ENCODE measurements at regions not wholly inside any gene's neighbourhood (a gene's known extent, or its start where the extent isn't known, plus 50 kb on each side); places are given as distances from the start of the nearest gene placed in this dataset.

DNA sequence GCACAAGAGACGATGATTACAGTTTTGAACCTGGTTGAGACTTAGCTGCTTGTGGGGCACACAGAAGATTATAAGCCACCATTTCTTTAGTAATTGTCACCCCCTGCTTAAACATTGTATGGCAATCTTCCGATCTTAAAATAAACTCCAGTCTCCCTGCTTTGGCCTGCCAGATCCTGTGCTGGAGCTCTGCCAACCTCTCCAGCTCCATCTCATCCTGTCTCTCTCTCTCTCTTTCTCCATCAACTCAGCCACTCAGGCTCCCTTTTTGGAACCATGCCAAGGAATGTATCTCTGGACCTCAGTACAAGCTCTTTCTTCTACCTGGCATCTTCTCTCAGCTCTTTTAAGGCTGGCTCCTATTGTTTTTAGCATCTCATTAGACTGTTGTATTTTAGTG is 1053.2 kb downstream of the REEP3 start:
- TF ChIP-seq, protein P1, sequence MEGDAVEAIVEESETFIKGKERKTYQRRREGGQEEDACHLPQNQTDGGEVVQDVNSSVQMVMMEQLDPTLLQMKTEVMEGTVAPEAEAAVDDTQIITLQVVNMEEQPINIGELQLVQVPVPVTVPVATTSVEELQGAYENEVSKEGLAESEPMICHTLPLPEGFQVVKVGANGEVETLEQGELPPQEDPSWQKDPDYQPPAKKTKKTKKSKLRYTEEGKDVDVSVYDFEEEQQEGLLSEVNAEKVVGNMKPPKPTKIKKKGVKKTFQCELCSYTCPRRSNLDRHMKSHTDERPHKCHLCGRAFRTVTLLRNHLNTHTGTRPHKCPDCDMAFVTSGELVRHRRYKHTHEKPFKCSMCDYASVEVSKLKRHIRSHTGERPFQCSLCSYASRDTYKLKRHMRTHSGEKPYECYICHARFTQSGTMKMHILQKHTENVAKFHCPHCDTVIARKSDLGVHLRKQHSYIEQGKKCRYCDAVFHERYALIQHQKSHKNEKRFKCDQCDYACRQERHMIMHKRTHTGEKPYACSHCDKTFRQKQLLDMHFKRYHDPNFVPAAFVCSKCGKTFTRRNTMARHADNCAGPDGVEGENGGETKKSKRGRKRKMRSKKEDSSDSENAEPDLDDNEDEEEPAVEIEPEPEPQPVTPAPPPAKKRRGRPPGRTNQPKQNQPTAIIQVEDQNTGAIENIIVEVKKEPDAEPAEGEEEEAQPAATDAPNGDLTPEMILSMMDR (IDR thresholded peaks at IDR 0.05; ENCODE audit: low read length): no peak
- TF ChIP-seq EZH2 (IDR thresholded peaks at IDR 0.05; ENCODE audit: borderline replicate concordance, low read length): no peak
